Activated CD4-positive, alpha-beta T cell treated with anti-CD3 and anti-CD28 coated beads for 36 hours (primary cell): ENCODE measurements at regions not wholly inside any gene's neighbourhood (a gene's known extent, or its start where the extent isn't known, plus 50 kb on each side); places are given as distances from the start of the nearest gene placed in this dataset.

Experiments
- ATAC-seq: fragments of 200-7000 bp; cut with Tn5 transposase; one replicate; pipeline ENCODE4 v1.10.0; 2021; ENCODE audit warnings: mild to moderate bottlenecking, moderate library complexity
- CTCF ChIA-PET: fragments of 350-600 bp; sonication (Branson Sonifier 250); formaldehyde crosslinking; loops from one replicate; lab custom pipeline; 2021; ENCODE audit warnings: antibody characterized with exemption; lab: Charles Lee
- POLR2A ChIA-PET: fragments of 350-600 bp; sonication (Branson Sonifier 250); formaldehyde crosslinking; loops from one replicate; lab custom pipeline; 2021; ENCODE audit warnings: antibody characterized with exemption, inconsistent platforms; lab: Charles Lee
- DNase-seq: peaks from one replicate; pipeline ENCODE4 v3.0.0-alpha.2; 2020
- H3K27ac Mint-ChIP-seq: one replicate; pipeline ENCODE4 v1.8.0; 2021; ENCODE audit warnings: mixed read lengths
- H3K27me3 Mint-ChIP-seq: one replicate; pipeline ENCODE4 v1.8.0; 2021; ENCODE audit warnings: mixed read lengths
- H3K36me3 Mint-ChIP-seq: one replicate; pipeline ENCODE4 v1.8.0; 2021; ENCODE audit warnings: low read depth, mixed read lengths
- H3K4me1 Mint-ChIP-seq: one replicate; pipeline ENCODE4 v1.8.0; 2021; ENCODE audit warnings: mixed read lengths
- H3K4me3 Mint-ChIP-seq: one replicate; pipeline ENCODE4 v1.8.0; 2021; ENCODE audit warnings: mild to moderate bottlenecking, moderate library complexity, mixed read lengths
- H3K9me3 Mint-ChIP-seq: one replicate; pipeline ENCODE4 v1.8.0; 2021; ENCODE audit warnings: low read depth, mixed read lengths
- intact Hi-C, 2 experiments: fragments of 100-400 bp; cut with DNase I in 1 of 2; cut with micrococcal nuclease in 1 of 2; formaldehyde crosslinking; loops; one replicate each; pipeline versions ENCODE4 v1.14.2 to v1.15.1; 2022 to 2024; cut with DNase I, micrococcal nuclease

DNA sequence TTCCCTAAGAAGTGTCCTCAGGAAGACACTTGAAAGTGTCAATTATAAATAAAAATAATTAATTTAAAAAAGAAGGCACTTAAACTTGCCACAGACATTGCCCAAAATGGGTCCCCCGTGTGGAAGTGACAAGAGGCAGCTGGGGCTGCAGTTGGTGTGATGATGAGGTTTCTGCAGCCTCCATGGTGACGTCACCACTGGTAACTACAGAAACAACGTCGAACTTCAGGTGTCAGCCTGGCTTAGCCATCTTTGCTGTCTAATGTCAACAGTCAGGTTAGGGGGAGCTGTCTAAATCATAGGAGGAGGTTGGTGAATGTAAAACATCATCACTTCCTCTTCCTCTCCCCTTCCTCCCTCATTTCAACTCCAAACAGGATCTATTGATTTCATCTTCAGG is 328.6 kb downstream of the MN1 start:
- ChIA-PET POLR2A (no interaction called here), CTCF (no interaction called here)
- H3K9me3 Mint-ChIP-seq = no peaks in the 10 kb centered on the region
- no peaks in the 10 kb centered on the region for H3K4me1 Mint-ChIP-seq
- no peak for DNase-seq
- intact Hi-C loops = no loop called here
- H3K27me3 Mint-ChIP-seq = no peaks in the 10 kb centered on the region
- ATAC-seq = no peak
- H3K36me3 Mint-ChIP-seq = no peaks in the 10 kb centered on the region
- no peak overlapping the region for H3K27ac Mint-ChIP-seq
- no peak overlapping the region for H3K4me3 Mint-ChIP-seq

DNA sequence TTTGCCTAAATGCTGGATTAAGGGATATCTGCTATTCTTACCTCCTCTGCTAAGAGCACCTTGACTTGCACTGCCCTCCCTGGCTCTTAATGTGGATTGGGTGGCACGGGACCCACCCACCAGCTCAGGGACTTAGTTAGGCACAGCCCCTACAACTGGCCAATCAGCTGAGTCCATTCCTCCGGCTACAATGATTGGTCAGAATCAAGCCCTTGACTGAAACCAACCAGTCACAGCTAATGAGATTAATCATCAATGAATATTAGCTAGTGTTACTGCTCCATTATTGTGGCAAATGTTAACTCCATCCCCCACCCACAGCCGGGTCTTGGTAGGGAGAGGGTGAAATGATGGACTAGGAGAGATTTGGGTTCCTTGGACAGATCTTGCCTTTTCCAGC is 328.0 kb downstream of the MN1 start:
- H3K27me3 Mint-ChIP-seq = no peaks in the 10 kb centered on the region
- ChIA-PET POLR2A (no interaction called here), CTCF (interaction anchor here (0.8 kb wide), 1 partner anchor 139 kb away, joined by 3 read pairs; no protein-coding TSS in a partner anchor)
- no peaks in the 10 kb centered on the region for H3K36me3 Mint-ChIP-seq
- DNase-seq (no peak), ATAC-seq (no peak)
- intact Hi-C loops = no loop called here
- no peak overlapping the region for H3K4me3 Mint-ChIP-seq
- H3K9me3 Mint-ChIP-seq = no peaks in the 10 kb centered on the region
- H3K27ac Mint-ChIP-seq = no peak overlapping the region
- no peaks in the 10 kb centered on the region for H3K4me1 Mint-ChIP-seq

DNA sequence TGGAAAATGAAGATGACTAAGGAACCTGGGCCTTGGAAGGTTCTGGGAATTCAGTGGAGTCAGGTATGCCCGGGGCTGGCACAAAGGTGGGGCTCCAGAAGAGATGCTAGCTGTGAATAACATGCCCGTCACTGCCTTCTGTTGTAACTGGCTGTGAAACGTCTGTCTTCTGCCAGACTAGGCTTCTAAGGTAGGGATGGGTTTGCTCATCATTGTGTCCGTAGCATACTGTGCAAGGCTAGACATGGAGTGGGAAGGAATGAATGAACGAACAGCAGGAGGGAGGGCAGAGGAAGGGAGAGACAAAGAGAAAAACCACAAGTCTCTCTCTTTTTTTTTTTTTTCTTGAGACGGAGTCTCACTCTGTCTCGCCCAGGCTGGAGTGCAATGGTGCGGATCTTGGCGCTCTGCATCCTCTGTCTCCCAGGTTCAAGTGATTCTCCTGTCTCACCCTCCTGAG is 327.4 kb downstream of the MN1 start:
- H3K9me3 Mint-ChIP-seq = no peaks in the 10 kb centered on the region
- ChIA-PET POLR2A (no interaction called here), CTCF (interaction anchor here (0.8 kb wide), 1 partner anchor 139 kb away, joined by 3 read pairs; no protein-coding TSS in a partner anchor)
- ATAC-seq (no peak), DNase-seq (no peak)
- H3K4me3 Mint-ChIP-seq = no peak overlapping the region
- no peaks in the 10 kb centered on the region for H3K36me3 Mint-ChIP-seq
- H3K27me3 Mint-ChIP-seq = no peaks in the 10 kb centered on the region
- intact Hi-C loops = no loop called here
- H3K27ac Mint-ChIP-seq = no peak overlapping the region
- no peaks in the 10 kb centered on the region for H3K4me1 Mint-ChIP-seq

DNA sequence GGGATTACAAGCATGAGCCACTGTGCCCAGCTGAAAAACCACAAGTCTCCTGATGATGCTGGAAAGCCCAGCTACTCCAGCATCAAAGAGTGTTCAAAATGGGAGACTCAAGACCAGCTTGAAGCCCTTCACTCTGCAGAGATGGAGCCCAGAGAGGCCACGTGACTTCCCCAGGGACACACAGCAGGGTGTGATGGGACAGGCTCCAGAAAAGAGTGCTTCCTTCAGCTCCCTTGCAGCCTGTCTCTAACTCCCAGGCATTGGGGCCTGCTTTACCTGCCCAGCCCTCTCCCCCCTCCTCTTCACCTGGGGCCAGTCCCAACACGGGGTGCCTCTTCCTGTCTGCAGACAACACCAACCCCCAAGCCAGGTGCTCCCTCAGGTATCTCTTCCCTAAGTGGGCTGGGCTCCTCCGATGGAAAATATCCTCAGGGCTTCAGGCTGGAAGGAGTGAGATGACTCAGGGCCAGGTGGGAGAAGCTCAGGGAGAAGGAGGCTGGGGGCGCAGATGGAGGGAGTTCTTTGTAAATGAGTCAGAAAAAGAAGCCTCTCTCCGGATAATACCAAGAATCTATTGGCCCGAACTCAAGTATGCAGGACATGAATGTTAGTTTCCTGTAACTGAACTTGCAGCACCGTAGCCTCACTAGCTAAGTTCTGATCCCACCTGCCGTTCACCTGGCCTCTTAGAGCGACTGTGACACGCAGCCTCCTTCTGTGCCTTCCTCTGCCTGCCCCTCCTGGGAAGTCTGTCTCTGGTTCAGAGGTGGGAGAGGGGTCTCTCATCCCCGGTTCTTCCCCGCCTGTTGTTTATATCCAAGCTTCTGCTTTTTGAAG is 326.6 kb downstream of the MN1 start:
- no peaks in the 10 kb centered on the region for H3K9me3 Mint-ChIP-seq
- ChIA-PET CTCF (no interaction called here), POLR2A (no interaction called here)
- DNase-seq (no peak), ATAC-seq (no peak)
- intact Hi-C loops = no loop called here
- no peaks in the 10 kb centered on the region for H3K36me3 Mint-ChIP-seq
- H3K4me3 Mint-ChIP-seq = no peak overlapping the region
- H3K4me1 Mint-ChIP-seq = no peaks in the 10 kb centered on the region
- H3K27ac Mint-ChIP-seq = no peak overlapping the region
- H3K27me3 Mint-ChIP-seq = no peaks in the 10 kb centered on the region

DNA sequence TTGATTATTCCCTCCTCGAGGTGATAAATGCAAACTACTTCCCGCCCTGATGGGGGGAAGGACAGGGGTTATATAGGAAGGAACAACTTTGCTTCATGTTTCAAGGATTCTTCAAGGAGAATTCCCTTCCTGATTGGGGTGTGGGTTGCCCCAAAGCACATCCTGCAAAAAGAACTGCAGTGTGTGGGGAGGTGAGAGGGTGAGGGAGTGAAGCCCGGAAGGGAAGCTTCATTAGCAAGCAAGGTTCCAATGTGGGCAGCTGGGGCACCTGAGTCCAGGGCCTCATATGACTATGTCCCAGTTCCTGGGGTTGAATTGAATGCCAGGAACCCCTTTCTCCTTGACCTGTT is 326.0 kb downstream of the MN1 start:
- no peaks in the 10 kb centered on the region for H3K36me3 Mint-ChIP-seq
- POLR2A ChIA-PET = no interaction called here
- intact Hi-C loops = no loop called here
- no peaks in the 10 kb centered on the region for H3K4me1 Mint-ChIP-seq
- no peak overlapping the region for H3K27ac Mint-ChIP-seq
- CTCF ChIA-PET = no interaction called here
- no peaks in the 10 kb centered on the region for H3K9me3 Mint-ChIP-seq
- no peak for DNase-seq
- no peak for ATAC-seq
- H3K27me3 Mint-ChIP-seq = no peaks in the 10 kb centered on the region
- no peak overlapping the region for H3K4me3 Mint-ChIP-seq

DNA sequence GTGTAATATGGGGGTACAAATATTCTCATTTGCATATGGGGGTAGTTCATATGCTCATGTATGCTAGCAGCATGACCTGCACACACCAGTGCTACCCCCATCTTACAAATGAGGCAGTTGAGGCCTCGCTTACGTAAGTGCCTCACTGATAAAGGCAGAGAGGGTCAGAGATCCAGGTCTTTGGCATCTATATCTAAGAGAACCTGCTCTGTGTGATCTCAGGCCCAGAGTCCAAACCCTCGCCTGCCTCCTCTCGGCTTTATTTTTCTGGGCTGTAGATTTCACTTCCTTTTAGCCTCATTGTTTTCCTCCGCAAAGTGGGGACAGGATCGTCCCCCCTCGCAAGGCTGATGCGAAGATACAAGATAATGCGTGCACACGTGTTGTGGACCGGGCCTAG is 325.2 kb downstream of the MN1 start:
- ChIA-PET CTCF (no interaction called here), POLR2A (no interaction called here)
- Mint-ChIP-seq H3K4me3 (no peak overlapping the region), H3K4me1 (no peaks in the 10 kb centered on the region), H3K27me3 (no peaks in the 10 kb centered on the region), H3K9me3 (no peaks in the 10 kb centered on the region), H3K36me3 (no peaks in the 10 kb centered on the region), H3K27ac (no peak overlapping the region)
- ATAC-seq (no peak), DNase-seq (no peak)
- intact Hi-C loops = no loop called here

DNA sequence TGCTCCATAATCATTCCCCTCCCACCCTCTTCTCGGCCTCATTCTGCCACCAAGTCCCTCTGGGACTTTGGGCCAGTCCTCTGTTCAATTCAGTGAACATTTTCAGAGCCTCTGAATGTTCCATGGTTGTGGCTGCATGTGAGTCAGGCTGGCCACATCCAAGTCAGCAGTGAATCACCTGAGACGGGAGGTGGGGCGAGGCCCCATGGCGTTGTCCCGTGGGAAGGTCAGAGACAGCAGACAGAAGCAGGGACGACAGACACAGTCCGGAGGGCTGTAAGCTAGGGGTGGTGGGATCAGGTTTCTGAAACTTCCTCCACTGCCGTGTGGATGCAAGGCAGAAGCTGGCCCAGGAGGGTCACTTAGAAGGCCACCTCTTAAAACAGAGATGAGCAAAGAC is 324.8 kb downstream of the MN1 start:
- Mint-ChIP-seq H3K36me3 (no peaks in the 10 kb centered on the region), H3K4me1 (no peaks in the 10 kb centered on the region), H3K9me3 (no peaks in the 10 kb centered on the region), H3K27me3 (no peaks in the 10 kb centered on the region), H3K27ac (no peak overlapping the region), H3K4me3 (no peak overlapping the region)
- DNase-seq (no peak), ATAC-seq (no peak)
- POLR2A ChIA-PET = no interaction called here
- intact Hi-C loops = no loop called here
- CTCF ChIA-PET = no interaction called here

DNA sequence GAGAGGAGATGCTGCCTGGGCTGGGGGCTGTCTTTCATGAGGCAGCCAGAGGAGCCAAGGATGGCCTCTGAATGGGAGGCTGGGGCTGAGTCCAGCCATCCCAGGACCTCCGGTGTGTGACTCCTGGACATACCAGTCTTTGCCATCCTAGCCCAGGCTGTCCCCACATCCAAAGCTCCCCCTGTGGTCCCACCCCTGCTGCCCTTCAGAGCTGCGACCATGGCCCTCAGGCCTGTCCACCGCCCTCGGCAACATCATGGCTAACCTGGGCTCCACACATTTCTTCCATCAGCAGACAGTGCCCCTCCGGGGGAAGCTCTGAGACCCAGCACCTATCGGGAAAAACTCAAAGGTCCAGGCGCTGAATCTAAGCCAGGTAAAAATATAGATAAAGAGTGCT is 324.4 kb downstream of the MN1 start:
- H3K9me3 Mint-ChIP-seq = no peaks in the 10 kb centered on the region
- POLR2A ChIA-PET = no interaction called here

DNA sequence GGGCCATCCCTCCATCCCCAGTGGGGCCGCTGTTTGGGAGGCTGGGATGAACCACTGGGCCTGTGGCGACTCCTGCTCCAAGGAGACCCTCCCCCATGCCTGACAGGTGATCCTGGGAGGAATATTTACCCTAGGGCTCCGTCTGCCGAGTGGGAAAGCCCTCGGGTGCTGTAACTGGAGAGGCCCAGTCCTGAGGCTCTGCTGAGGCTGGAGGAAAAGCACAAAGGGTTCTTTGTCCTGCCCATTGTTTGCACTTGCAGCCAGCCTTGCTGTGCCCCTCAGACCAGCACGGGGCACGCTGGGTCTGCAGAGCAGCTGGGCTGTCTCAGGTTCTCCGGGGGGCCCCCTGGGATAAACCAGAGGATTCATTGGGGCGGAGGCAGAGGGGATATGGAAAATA is 321.1 kb downstream of the MN1 start:
- Mint-ChIP-seq H3K27ac (no peak overlapping the region), H3K27me3 (peaks cover 2% of the 10 kb centered on the region), H3K4me1 (no peaks in the 10 kb centered on the region), H3K36me3 (no peaks in the 10 kb centered on the region), H3K4me3 (no peak overlapping the region), H3K9me3 (no peaks in the 10 kb centered on the region)
- no peak for ATAC-seq
- ChIA-PET POLR2A (no interaction called here), CTCF (no interaction called here)
- DNase-seq = no peak
- intact Hi-C loops = no loop called here

More for the DNA sequence above, 324.4 kb downstream of the MN1 start:
- CTCF ChIA-PET = no interaction called here
- no peak for ATAC-seq
- no peak overlapping the region for H3K4me3 Mint-ChIP-seq
- intact Hi-C loops = no loop called here
- no peaks in the 10 kb centered on the region for H3K36me3 Mint-ChIP-seq
- DNase-seq = no peak
- no peak overlapping the region for H3K27ac Mint-ChIP-seq
- H3K27me3 Mint-ChIP-seq = no peaks in the 10 kb centered on the region
- H3K4me1 Mint-ChIP-seq = no peaks in the 10 kb centered on the region

DNA sequence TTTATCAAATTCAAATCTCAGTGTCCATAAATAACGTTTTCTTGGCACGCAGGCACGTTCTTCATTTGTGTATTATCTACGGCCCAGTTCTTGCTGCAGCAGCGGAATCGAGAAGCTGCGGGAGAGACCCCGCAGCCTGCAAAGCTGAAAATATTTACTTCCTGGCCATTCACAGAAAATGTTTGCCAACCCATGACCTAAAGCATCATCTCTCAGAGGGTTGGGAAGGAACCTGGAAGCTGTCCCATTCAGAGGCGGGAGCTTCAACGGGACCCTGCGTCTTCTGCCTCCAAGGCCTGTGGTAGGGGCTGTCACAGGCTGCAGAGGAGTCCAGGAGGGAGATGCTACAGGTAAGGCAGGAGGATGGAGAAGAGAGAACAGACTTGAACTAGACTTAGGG is 319.2 kb downstream of the MN1 start:
- Mint-ChIP-seq H3K27ac (no peak overlapping the region), H3K4me1 (no peaks in the 10 kb centered on the region), H3K4me3 (no peak overlapping the region), H3K27me3 (peaks cover 6% of the 10 kb centered on the region), H3K9me3 (no peaks in the 10 kb centered on the region), H3K36me3 (no peaks in the 10 kb centered on the region)
- DNase-seq = no peak
- ATAC-seq = no peak
- CTCF ChIA-PET = no interaction called here
- intact Hi-C loops = no loop called here
- POLR2A ChIA-PET = no interaction called here

DNA sequence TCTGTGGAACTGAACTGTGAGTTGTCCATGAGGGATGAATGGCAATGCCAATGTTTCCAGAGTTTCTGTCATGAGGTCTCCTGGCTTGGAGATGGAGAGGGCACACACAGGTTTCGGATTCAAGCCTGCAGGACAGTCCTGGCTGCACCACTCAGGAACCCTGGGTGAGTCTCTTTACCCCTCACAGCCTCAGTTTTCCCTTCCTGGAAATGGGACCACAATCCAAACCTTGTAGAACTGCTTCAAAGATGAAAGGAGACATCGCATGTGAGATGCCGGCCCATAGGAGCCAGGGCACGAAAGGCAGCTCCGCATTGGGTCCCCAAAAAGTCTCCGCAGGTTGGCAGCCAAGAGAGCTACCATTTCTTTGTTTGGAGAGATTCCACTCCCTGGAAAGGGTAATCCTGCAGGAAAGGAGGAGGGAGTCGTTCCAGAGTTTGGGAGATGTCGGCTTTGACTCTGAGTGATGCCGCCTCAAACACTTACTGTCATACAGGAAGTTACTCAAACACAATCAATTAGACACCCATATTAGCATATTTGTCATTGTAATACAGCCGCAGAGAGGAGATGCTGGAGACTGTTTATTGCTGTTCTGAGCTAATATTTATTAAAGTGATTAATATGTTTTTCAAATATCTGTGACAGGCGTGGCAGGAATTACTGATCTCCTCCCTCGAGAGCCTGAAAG is 318.3 kb downstream of the MN1 start:
- DNase-seq (no peak), ATAC-seq (no peak)
- ChIA-PET CTCF (no interaction called here), POLR2A (no interaction called here)
- Mint-ChIP-seq H3K4me1 (no peaks in the 10 kb centered on the region), H3K9me3 (no peaks in the 10 kb centered on the region), H3K4me3 (no peak overlapping the region), H3K27me3 (peaks cover 6% of the 10 kb centered on the region), H3K36me3 (no peaks in the 10 kb centered on the region), H3K27ac (no peak overlapping the region)
- intact Hi-C loops = no loop called here

DNA sequence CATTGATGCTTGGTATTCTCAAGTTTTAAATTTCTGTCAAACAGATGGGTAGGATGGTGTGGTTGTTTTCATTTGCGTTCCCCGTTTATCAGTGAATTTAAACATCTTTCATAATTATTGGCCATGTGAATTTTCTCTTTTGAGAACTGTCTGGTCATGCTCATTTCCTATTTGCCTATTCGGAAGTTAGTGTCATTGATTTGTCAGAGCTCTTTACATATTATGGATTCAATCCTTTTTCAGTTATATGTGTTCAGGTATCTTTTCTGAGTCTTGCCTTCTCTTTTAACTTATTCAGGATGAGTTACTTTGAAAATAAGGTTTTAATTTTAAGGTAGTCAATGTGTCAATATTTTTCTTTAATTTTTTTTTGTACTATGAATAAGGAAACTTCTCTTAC is 315.7 kb downstream of the MN1 start:
- H3K27ac Mint-ChIP-seq = no peak overlapping the region
- H3K4me1 Mint-ChIP-seq = no peaks in the 10 kb centered on the region
- POLR2A ChIA-PET = no interaction called here
- no peak for DNase-seq
- H3K27me3 Mint-ChIP-seq = peaks cover 6% of the 10 kb centered on the region
- no peaks in the 10 kb centered on the region for H3K36me3 Mint-ChIP-seq
- intact Hi-C loops = no loop called here
- no peak overlapping the region for H3K4me3 Mint-ChIP-seq
- ATAC-seq = no peak
- CTCF ChIA-PET = no interaction called here
- H3K9me3 Mint-ChIP-seq = no peaks in the 10 kb centered on the region
